Heart right ventricle (tissue), 16 donors: ENCODE measurements at regions not wholly inside any gene's neighbourhood (a gene's known extent, or its start where the extent isn't known, plus 50 kb on each side); places are given as distances from the start of the nearest gene placed in this dataset.

Source experiments
- ATAC-seq, 8 donors: fragments of 200-7000 bp; cut with Tn5 transposase; one replicate each; pipeline ENCODE4 v1.9.1; 2020; ENCODE audit warnings: mild to moderate bottlenecking in 8 of 8, moderate library complexity in 8 of 8, moderate number of reproducible peaks in 1 of 8
- DNase-seq, 2 donors: peaks; one replicate each; pipeline ENCODE4 v3.0.0-alpha.2; 2020
- H3K27ac ChIP-seq, 10 donors: fragments of 200-600 bp; sonication (generic) in 2 of 10; one replicate each; pipeline versions ENCODE4 v1.5.0 to v1.8.0; 2020 to 2022; ENCODE audit warnings: mild to moderate bottlenecking in 3 of 10
- H3K27me3 ChIP-seq, 7 donors: fragments of 200-600 bp; one replicate each; pipeline ENCODE4 v1.8.0; 2021 to 2022; ENCODE audit warnings: mild to moderate bottlenecking in 2 of 7
- H3K36me3 ChIP-seq, 9 donors: fragments of 200-600 bp; sonication (generic) in 1 of 9; one replicate each; pipeline versions ENCODE4 v1.5.0 to v1.8.0; 2020 to 2022; ENCODE audit warnings: mild to moderate bottlenecking in 2 of 9
- H3K4me1 ChIP-seq, 9 donors: fragments of 200-600 bp; sonication (generic) in 1 of 9; one replicate each; pipeline versions ENCODE4 v1.5.0 to v1.8.0; 2020 to 2022; ENCODE audit warnings: mild to moderate bottlenecking in 4 of 9
- H3K4me3 ChIP-seq, 10 donors: fragments of 200-600 bp; sonication (generic) in 2 of 10; one replicate each; pipeline versions ENCODE4 v1.5.0 to v1.8.0; 2020 to 2022; ENCODE audit warnings: mild to moderate bottlenecking in 7 of 10, moderate library complexity in 2 of 10
- H3K9me3 ChIP-seq, 11 donors: fragments of 200-600 bp in 10 of 11; sonication (generic) in 2 of 11; one replicate each; pipeline versions ENCODE4 v1.5.0 to v1.8.0; 2013 to 2022; ENCODE audit warnings: mild to moderate bottlenecking in 2 of 11, control low read depth in 1 of 11, moderate library complexity in 1 of 11
- whole genome bisulfite sequencing, 2 donors: extraction: QIAGEN DNeasy Blood & Tissue Kit; methylation state at CpG; one replicate each; pipeline ENCODE4 v1.1.7; 2013; ENCODE audit warnings: inconsistent platforms in 1 of 2; 5-methylcytosine and 5-hydroxymethylcytosine counted together
- intact Hi-C, 10 donors: fragments of 100-400 bp; cut with DNase I; formaldehyde crosslinking; loops; one replicate each; pipeline versions ENCODE4 v1.11.1 to v1.14.2; 2022
- TF ChIP-seq, protein P1 (sequence below), 9 donors: fragments of 200-600 bp; sonication (generic) in 2 of 9; IDR thresholded peaks; one replicate each; pipeline versions ENCODE4 v1.5.0 to v1.8.0; 2021 to 2022; ENCODE audit warnings: antibody characterized with exemption in 9 of 9, mild to moderate bottlenecking in 5 of 9, moderate library complexity in 1 of 9
- donor health status: Arrhythmogenic right ventricular cardiomyopathy.
- donor health status: ischemic (EF 13 %, LVEDD 7.1; RV severe dilation, severe dysfunction).
- donor health status: healthy with polysubstance abuse.
- donor health status: DM: no; HTN: yes; CAD: no.
- donor health status: DM: no; HTN: no; CAD: no.
- donor health status: ischemic (EF 25% LVEDD 6.9; RV normal size, moderate dysfunction).
- donor health status: ischemic (EF 25% LVEDD 5.7; RV mildly dilated, moderate dysfunction).
- donor health status: healthy.
- donor health status: DM: yes; HTN: yes; CAD: no.
- donor health status: Ischemic cardiomyopathy.
- donor health status: ischemic (EF 35%, LVEDD 5.7; RV mildly dilated, moderate dysfunction).
- donor health status: nonischemic (EF 11% LVEDD 7.7; RV severe dilation, severe dysfunction).
- donor health status: DM: yes; HTN: yes; CAD: no.
- donor health status: PGD.
- donor health status: ischemic (EF 29% LVEDD 5.4; RV normal size, mild dysfunction).
- donor health status: nonischemic (EF 23%, LVEDD 6.1; RV moderate dilation, normal function).

DNA sequence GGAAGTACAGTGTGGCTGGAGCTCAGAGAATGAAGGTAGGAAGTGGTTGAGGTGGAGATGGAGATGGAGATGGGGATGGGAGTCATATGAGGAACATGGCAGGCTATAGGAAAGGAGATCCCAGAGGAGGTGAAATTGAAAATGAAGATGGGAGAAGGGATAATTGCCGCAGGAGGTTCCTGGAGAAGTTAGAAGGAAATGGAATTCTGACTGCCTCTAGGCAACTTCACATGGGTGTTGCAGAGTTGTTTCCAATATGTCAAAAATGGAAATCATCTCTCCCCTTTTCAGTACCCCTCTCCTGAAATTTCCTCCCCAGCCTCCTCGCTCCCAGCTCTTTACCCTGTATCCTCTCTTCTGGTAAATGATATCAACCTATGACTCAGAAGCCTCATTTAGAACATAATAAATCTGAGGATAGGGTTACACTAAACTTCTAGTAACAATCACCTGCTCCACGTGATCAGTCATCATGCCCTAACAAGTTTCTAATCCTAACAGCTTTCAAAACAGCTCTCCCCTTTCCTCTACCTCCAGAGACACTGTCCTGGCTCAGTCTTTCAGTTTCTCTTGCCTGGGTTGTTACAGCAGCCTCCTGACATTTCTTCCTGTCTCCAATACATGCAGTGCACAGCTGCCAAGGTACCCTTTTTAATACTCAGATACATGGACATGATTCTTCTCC lies 201.9 kb upstream of the RBMS1 start:
- TF ChIP-seq, protein P1, sequence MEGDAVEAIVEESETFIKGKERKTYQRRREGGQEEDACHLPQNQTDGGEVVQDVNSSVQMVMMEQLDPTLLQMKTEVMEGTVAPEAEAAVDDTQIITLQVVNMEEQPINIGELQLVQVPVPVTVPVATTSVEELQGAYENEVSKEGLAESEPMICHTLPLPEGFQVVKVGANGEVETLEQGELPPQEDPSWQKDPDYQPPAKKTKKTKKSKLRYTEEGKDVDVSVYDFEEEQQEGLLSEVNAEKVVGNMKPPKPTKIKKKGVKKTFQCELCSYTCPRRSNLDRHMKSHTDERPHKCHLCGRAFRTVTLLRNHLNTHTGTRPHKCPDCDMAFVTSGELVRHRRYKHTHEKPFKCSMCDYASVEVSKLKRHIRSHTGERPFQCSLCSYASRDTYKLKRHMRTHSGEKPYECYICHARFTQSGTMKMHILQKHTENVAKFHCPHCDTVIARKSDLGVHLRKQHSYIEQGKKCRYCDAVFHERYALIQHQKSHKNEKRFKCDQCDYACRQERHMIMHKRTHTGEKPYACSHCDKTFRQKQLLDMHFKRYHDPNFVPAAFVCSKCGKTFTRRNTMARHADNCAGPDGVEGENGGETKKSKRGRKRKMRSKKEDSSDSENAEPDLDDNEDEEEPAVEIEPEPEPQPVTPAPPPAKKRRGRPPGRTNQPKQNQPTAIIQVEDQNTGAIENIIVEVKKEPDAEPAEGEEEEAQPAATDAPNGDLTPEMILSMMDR (IDR thresholded peaks at IDR 0.05): no peak
- 81 to 83% methylated on average over 3 of the region's 3 CpGs for WGBS, 2 donors
- intact Hi-C loops: no loop called here

DNA sequence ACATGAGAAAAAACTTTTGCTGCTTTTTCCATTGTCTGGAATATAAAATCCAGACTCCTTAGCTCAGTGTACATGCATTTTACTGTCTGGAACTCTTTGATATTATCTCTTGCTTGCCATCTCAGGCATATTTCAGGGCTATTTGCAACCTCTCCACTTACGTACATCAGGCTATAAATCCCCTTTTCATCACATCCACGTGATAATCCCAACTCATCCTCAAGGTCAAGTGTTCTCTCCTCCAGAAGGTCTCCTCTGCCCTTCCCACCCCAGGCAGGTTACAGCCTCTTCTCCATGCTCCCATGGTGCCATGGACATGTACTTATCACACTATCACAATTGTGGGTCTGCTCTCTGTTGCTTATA lies 202.5 kb upstream of the RBMS1 start:
- 40 to 65% methylated on average over 2 of the region's 2 CpGs for WGBS, 2 donors
- no peak overlapping the region for H3K27ac ChIP-seq
- no peak overlapping the region for H3K4me3 ChIP-seq
- no peaks in the 10 kb centered on the region for H3K27me3 ChIP-seq
- H3K4me1 ChIP-seq: peaks cover 0 to 8% (median 5%) of the 10 kb centered on the region in 9 donors
- TF ChIP-seq, protein P1 (IDR thresholded peaks at IDR 0.05): no peak
- no peak for ATAC-seq
- H3K36me3 ChIP-seq: no peaks in the 10 kb centered on the region
- no peak for DNase-seq
- intact Hi-C loops: no loop called here
- no peaks in the 10 kb centered on the region for H3K9me3 ChIP-seq

More for the DNA sequence above, 201.9 kb upstream of the RBMS1 start:
- Histone ChIP-seq H3K4me1 (peaks cover 0 to 8% (median 5%) of the 10 kb centered on the region in 9 donors), H3K27me3 (no peaks in the 10 kb centered on the region), H3K36me3 (no peaks in the 10 kb centered on the region), H3K4me3 (no peak overlapping the region), H3K27ac (no peak overlapping the region), H3K9me3 (no peaks in the 10 kb centered on the region)
- peak in 2 of 8 donors; percentile 19 to 50 for ATAC-seq
- DNase-seq: no peak

DNA sequence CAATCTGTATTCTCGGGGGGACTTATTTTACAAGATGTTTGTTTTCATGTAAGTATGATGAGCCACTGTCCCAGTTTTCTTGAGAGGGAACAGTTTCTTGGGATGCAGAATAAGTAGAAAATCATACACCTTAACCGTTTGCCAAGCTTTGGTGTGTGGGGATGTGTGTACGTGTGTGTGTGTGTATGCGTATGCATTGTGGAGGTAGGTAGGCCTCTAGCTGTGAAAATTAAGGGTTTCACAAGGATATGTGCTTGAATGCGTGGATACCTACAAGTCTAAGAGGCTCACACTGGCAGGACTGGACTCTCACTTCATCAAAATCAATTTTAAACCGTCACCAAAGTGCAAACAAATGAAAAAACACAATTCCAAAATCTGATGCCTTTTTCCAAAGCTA lies 204.2 kb upstream of the RBMS1 start:
- no peaks in the 10 kb centered on the region for H3K27me3 ChIP-seq
- TF ChIP-seq, protein P1 (IDR thresholded peaks at IDR 0.05): no peak
- WGBS, 2 donors: 96 to 98% methylated on average over 6 of the region's 6 CpGs
- DNase-seq: no peak
- intact Hi-C loops: no loop called here
- ATAC-seq: no peak
- peaks cover 0 to 8% (median 5%) of the 10 kb centered on the region in 9 donors for H3K4me1 ChIP-seq
- H3K36me3 ChIP-seq: no peaks in the 10 kb centered on the region
- no peaks in the 10 kb centered on the region for H3K9me3 ChIP-seq
- no peak overlapping the region for H3K4me3 ChIP-seq
- no peak overlapping the region for H3K27ac ChIP-seq

DNA sequence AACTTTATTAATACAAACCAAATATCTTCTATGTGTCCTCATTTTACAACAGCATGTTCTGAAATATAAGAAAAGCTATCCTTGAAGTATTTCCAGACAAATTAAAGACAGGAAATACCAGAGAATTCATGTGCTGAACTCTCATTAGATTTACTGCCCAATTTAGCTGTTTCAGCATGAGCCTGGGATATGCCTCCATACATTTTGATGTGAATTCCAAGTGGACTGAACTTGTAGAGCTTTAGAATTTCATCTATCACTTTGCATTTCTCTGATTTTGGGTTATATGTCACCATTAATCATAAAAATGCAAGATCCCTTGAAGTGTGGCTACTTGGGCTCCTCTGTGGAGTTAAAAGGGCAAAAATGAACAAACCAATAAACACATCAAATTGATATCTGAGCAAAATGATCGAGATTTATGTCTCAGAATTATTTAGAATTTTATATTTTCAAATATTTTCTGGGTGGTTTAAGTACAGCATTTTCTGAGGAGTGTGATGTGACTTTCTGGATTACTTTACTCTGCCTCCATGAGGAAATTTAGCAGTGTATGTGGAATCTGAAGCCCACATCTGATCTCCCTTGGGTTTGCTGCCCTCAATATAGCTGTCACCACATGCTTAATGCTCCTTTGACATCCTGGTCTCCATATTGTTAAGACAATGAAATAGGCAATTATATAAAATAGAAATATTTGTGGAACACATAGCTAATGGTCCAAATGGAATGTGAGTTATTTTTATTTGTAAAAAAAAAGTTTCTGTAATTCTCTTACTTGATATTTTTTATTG lies 206.6 kb upstream of the RBMS1 start:
- DNase-seq: no peak
- H3K4me3 ChIP-seq: no peak overlapping the region
- no peak overlapping the region for H3K27ac ChIP-seq
- intact Hi-C loops: no loop called here
- no peak for ATAC-seq
- no peaks in the 10 kb centered on the region for H3K27me3 ChIP-seq
- TF ChIP-seq, protein P1 (IDR thresholded peaks at IDR 0.05): no peak
- H3K4me1 ChIP-seq: peaks cover 0 to 18% (median 5%) of the 10 kb centered on the region in 9 donors
- H3K36me3 ChIP-seq: no peaks in the 10 kb centered on the region
- 83 to 95% methylated on average over 1 of the region's 1 CpG for WGBS, 2 donors
- H3K9me3 ChIP-seq: no peaks in the 10 kb centered on the region
